Stimulated activated naive B cell treated with anti-CD40 and anti-IgM and Interleukin-4, amounts not matched to agents 10 μg/mL and 1 μg/mL and 100 μg/mL, for 72 hours (primary cell): ENCODE measurements at regions not wholly inside any gene's neighbourhood (a gene's known extent, or its start where the extent isn't known, plus 50 kb on each side); places are given as distances from the start of the nearest gene placed in this dataset.

Source experiments
- ATAC-seq, 2 donors: fragments of 150-1000 bp; cut with Tn5 transposase; replicated peaks; 2 replicates each; pipeline ENCODE4 v1.10.0; 2021; ENCODE audit warnings: moderate library complexity in 1 of 2
- DNase-seq: peaks from one replicate; pipeline ENCODE4 v3.0.0; 2021
- H3K27ac Mint-ChIP-seq: one replicate; pipeline ENCODE4 v1.8.0; 2022; ENCODE audit warnings: mild to moderate bottlenecking, mixed read lengths
- H3K27me3 Mint-ChIP-seq, 2 donors: one replicate each; pipeline ENCODE4 v1.8.0; 2022; ENCODE audit warnings: mixed read lengths in 2 of 2
- H3K36me3 Mint-ChIP-seq, 2 donors: one replicate each; pipeline ENCODE4 v1.8.0; 2022; ENCODE audit warnings: mixed read lengths in 2 of 2, mild to moderate bottlenecking in 1 of 2
- H3K4me1 Mint-ChIP-seq, 2 donors: one replicate each; pipeline ENCODE4 v1.8.0; 2022; ENCODE audit warnings: mixed read lengths in 2 of 2, mild to moderate bottlenecking in 1 of 2
- H3K4me3 Mint-ChIP-seq, 2 donors: one replicate each; pipeline ENCODE4 v1.8.0; 2022; ENCODE audit warnings: mild to moderate bottlenecking in 2 of 2, mixed read lengths in 2 of 2, moderate library complexity in 1 of 2
- H3K9me3 Mint-ChIP-seq, 2 donors: one replicate each; pipeline ENCODE4 v1.8.0; 2022; ENCODE audit warnings: mixed read lengths in 2 of 2, mild to moderate bottlenecking in 1 of 2

DNA sequence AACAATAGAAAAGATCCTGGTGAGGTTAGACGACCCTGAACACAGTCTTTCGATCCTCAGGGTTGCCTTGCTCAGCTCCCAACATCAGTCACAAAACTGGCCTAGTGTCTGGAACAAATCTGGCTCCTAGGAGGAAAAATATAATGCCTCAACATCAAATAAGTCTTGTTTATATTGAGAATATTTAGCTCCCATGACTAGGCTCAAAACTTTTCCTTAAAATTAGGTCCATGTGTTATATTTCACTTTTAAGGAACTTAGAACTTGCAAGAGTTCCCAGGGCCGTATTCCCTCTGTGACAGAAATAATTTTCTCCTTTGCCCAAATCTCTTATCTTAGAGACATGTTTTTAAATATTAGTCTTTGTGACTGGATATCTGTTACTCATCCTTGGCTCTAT lies 819.7 kb upstream of the ZEB2 start:
- Mint-ChIP-seq H3K36me3 (no peaks in the 10 kb centered on the region), H3K4me1 (peaks cover 0 to 4% of the 10 kb centered on the region in 2 donors), H3K4me3 (no peak overlapping the region), H3K27me3 (no peaks in the 10 kb centered on the region), H3K27ac (no peak overlapping the region), H3K9me3 (peaks cover 6 to 18% of the 10 kb centered on the region in 2 donors)
- DNase-seq (no peak), ATAC-seq (no peak)

DNA sequence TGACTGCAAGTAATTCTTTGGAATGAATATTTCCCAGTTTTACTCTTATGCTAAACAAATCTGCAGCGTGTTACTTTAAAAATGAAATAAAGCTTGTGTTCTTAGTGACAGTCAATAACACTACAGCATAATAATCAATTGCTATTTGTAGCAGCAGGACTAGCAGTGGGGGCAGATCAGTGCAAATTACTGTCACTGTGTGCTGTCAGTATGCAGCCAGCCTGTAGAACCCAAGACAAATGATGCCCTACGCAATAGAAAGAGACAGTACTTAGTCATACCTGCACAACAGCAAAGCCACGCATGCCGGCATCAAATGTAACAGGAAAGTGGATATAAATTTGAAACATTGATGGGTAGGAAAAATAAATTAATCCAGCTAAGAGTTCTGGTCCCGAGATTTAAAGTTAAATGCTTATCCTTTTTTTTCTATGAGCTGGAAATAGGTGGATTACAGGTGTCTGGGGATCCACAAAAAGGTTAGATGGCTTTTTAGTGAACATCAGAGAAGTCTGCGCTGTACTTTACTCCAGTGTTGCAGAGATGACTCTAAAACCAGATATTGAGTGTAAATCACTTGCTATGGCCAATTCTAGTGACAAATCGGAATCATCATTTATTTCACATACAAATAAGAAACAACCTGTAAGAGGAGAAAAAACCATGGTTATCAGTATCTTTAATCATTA lies 812.4 kb upstream of the ZEB2 start:
- H3K4me1 Mint-ChIP-seq, result no peaks in the 10 kb centered on the region
- no peaks in the 10 kb centered on the region for H3K9me3 Mint-ChIP-seq
- no peak for ATAC-seq
- H3K36me3 Mint-ChIP-seq, result no peaks in the 10 kb centered on the region
- H3K4me3 Mint-ChIP-seq, result no peak overlapping the region
- H3K27ac Mint-ChIP-seq, result no peak overlapping the region
- H3K27me3 Mint-ChIP-seq, result no peaks in the 10 kb centered on the region
- no peak for DNase-seq

- DNase-seq (no peak), ATAC-seq (no peak)
- H3K27ac Mint-ChIP-seq, result no peak overlapping the region
- no peaks in the 10 kb centered on the region for H3K9me3 Mint-ChIP-seq
- no peak overlapping the region for H3K4me3 Mint-ChIP-seq
- no peaks in the 10 kb centered on the region for H3K4me1 Mint-ChIP-seq
- H3K27me3 Mint-ChIP-seq, result no peaks in the 10 kb centered on the region
- H3K36me3 Mint-ChIP-seq, result no peaks in the 10 kb centered on the region
Observed at GRCh38 chr2:145329971-145330370, 810.1 kb upstream of the ZEB2 start.

DNA sequence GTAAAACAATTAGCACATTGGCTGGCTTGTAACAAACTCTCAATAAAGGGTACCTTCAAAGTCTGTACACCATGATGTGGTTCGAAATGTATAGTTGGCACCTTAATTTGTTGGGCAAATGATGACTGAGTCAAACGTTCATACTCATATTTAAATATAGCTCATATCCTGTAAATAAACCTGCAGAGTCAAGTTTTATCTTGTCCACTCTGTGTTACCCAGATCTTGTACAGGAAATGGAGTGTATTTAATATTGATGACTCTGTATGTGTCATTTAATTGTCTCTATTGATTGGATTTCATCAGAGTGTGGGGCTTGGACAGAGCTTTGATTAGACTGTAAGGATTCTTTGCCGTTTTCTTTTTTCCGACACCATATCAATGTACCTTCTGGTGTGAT lies 805.6 kb upstream of the ZEB2 start:
- Mint-ChIP-seq H3K36me3 (no peaks in the 10 kb centered on the region), H3K9me3 (no peaks in the 10 kb centered on the region), H3K27me3 (no peaks in the 10 kb centered on the region), H3K4me3 (no peak overlapping the region), H3K4me1 (peaks cover 0 to 2% of the 10 kb centered on the region in 2 donors), H3K27ac (no peak overlapping the region)
- ATAC-seq (no peak), DNase-seq (no peak)

DNA sequence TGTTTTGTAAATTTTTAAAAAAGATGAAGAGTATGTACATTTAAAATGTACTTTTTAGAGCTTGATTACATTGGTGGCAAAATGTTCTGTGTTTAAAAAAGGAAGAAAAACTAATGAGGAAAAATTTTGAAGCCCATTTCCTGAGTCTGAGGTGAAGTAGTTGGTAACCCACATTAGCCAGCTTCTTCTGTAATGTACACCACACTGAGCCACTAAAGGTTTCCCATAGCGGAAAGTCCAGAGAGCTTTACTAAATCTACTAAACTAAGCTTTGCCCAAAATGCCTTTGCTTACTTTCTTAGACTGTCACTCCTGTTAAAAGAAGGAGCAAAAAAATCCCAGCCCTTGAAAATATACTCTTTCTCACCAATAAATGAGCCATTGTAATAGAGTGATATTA lies 804.8 kb upstream of the ZEB2 start:
- Mint-ChIP-seq H3K4me3 (no peak overlapping the region), H3K27me3 (no peaks in the 10 kb centered on the region), H3K36me3 (no peaks in the 10 kb centered on the region), H3K27ac (no peak overlapping the region), H3K4me1 (peaks cover 0 to 2% of the 10 kb centered on the region in 2 donors), H3K9me3 (no peaks in the 10 kb centered on the region)
- DNase-seq (no peak), ATAC-seq (no peak)

DNA sequence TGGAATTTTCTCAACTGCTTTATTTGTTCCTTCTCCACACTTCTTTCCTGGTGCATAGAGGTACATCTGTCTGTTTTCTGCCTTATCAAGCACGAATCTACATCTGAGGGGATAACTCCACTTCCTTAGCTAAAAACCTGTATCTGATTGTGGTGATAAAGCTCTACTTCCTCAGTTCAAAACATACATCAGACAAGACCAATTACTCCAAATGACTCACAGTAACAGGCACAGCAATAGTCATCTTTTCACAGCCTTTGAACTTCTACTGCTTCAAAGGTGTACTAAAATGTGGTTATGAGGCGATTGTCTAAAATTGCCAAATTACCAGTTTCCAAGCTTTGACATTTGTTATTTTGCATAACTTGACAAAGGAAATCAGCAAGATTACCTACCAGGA lies 803.6 kb upstream of the ZEB2 start:
- peak; percentile 39 to 41 for ATAC-seq

GRCh38 chr2:145321344-145321743 lies 801.4 kb upstream of the ZEB2 start:
- H3K4me1 Mint-ChIP-seq, result peaks cover 0 to 3% of the 10 kb centered on the region in 2 donors
- peaks cover 0 to 5% of the 10 kb centered on the region in 2 donors for H3K9me3 Mint-ChIP-seq
- H3K4me3 Mint-ChIP-seq, result no peak overlapping the region
- no peaks in the 10 kb centered on the region for H3K27me3 Mint-ChIP-seq
- ATAC-seq, result no peak
- no peaks in the 10 kb centered on the region for H3K36me3 Mint-ChIP-seq
- no peak overlapping the region for H3K27ac Mint-ChIP-seq
- no peak for DNase-seq

More for the DNA sequence above, 803.6 kb upstream of the ZEB2 start:
- no peaks in the 10 kb centered on the region for H3K27me3 Mint-ChIP-seq
- no peaks in the 10 kb centered on the region for H3K9me3 Mint-ChIP-seq
- peak overlapping the region; percentile 33 for H3K27ac Mint-ChIP-seq
- no peaks in the 10 kb centered on the region for H3K36me3 Mint-ChIP-seq
- no peak for DNase-seq
- no peak overlapping the region for H3K4me3 Mint-ChIP-seq
- H3K4me1 Mint-ChIP-seq, result peaks cover 0 to 2% of the 10 kb centered on the region in 2 donors

DNA sequence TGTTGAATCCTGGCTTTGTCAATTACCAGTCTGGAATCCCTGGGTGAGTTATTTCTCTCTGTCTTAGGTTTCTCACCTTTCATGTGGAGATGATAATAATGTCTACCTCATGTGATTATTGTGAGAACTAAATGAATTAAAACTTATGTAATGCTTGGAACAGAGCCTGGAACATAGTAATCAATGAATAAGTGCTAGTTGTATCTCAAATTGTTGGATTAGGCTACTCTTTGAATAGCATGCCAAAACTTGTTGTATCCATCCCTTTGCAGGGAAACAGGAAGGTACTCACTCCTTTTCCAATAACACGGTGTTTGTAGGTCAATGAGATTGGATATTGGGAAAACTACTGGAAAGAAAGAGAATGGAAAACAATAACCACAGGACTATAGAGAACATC lies 796.6 kb upstream of the ZEB2 start:
- peaks cover 3 to 6% of the 10 kb centered on the region in 2 donors for H3K36me3 Mint-ChIP-seq
- DNase-seq, result no peak
- H3K27me3 Mint-ChIP-seq, result no peaks in the 10 kb centered on the region
- H3K4me1 Mint-ChIP-seq, result peaks cover 0 to 4% of the 10 kb centered on the region in 2 donors
- peaks cover 7 to 12% of the 10 kb centered on the region in 2 donors for H3K9me3 Mint-ChIP-seq
- ATAC-seq, result no peak
- no peak overlapping the region for H3K27ac Mint-ChIP-seq
- no peak overlapping the region for H3K4me3 Mint-ChIP-seq

DNA sequence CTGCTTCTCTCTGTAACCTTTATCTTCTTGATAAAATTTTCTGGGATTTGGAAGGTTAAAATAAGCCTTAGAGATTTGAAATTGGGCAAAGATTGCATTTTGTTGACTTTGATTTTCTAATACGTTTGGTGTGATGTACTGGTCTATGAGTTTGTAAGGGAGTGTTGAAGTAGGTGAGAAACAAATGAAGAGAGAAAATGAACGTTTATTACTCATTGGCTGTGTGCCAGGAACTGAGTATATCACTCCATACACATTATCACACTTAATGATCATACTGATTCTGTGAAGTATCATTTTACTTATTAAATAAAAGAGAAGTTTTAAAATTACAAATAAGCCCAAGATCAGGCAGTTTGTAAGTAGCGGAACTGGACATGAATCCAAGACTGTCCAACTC lies 795.1 kb upstream of the ZEB2 start:
- no peak overlapping the region for H3K27ac Mint-ChIP-seq
- H3K4me1 Mint-ChIP-seq, result peaks cover 0 to 3% of the 10 kb centered on the region in 2 donors
- DNase-seq, result no peak
- no peak for ATAC-seq
- H3K36me3 Mint-ChIP-seq, result peaks cover 3 to 10% of the 10 kb centered on the region in 2 donors
- no peaks in the 10 kb centered on the region for H3K27me3 Mint-ChIP-seq
- H3K4me3 Mint-ChIP-seq, result no peak overlapping the region
- peaks cover 13 to 18% of the 10 kb centered on the region in 2 donors for H3K9me3 Mint-ChIP-seq

DNA sequence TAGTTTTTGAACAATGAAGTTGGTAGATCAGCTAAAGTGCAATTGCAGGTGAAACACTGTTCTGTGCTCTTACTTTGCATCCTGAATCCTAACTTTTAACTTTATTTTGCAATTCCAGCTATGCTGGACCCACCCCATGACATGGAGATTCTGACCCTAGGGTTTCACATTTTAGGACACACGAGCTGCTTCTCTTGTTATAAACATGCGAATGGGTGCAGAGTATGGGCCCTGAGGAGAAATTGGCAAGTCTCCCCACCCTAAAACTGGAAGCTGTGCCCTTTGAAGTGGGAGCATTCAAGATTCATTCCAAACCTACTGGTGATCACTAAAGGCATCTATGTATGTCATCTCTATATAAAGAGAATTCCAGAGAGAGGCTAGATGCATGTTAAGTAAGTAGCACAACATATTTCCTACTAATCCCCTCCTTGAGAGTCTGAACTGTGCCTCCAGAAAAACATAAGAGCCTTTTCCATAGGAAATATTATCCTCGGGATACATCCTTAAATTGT lies 794.3 kb upstream of the ZEB2 start:
- H3K4me1 Mint-ChIP-seq, result peaks cover 0 to 3% of the 10 kb centered on the region in 2 donors
- peaks cover 15 to 22% of the 10 kb centered on the region in 2 donors for H3K9me3 Mint-ChIP-seq
- no peaks in the 10 kb centered on the region for H3K27me3 Mint-ChIP-seq
- ATAC-seq (no peak), DNase-seq (no peak)
- H3K36me3 Mint-ChIP-seq, result peaks cover 4 to 13% of the 10 kb centered on the region in 2 donors
- H3K4me3 Mint-ChIP-seq, result no peak overlapping the region
- no peak overlapping the region for H3K27ac Mint-ChIP-seq

GRCh38 chr2:145305889-145306288 lies 786.0 kb upstream of the ZEB2 start:
- H3K36me3 Mint-ChIP-seq, result peaks cover 1 to 3% of the 10 kb centered on the region in 2 donors
- peaks cover 4 to 5% of the 10 kb centered on the region in 2 donors for H3K9me3 Mint-ChIP-seq
- H3K27me3 Mint-ChIP-seq, result no peaks in the 10 kb centered on the region
- no peak for DNase-seq
- no peak overlapping the region for H3K27ac Mint-ChIP-seq
- H3K4me1 Mint-ChIP-seq, result no peaks in the 10 kb centered on the region
- no peak for ATAC-seq
- H3K4me3 Mint-ChIP-seq, result no peak overlapping the region

GRCh38 chr2:145304501-145304900 lies 784.6 kb upstream of the ZEB2 start:
- peaks cover 3 to 4% of the 10 kb centered on the region in 2 donors for H3K9me3 Mint-ChIP-seq
- ATAC-seq, result no peak
- no peak overlapping the region for H3K27ac Mint-ChIP-seq

GRCh38 chr2:145303536-145303935 lies 783.6 kb upstream of the ZEB2 start:
- H3K9me3 Mint-ChIP-seq, result peaks cover 0 to 2% of the 10 kb centered on the region in 2 donors
- H3K4me1 Mint-ChIP-seq, result no peaks in the 10 kb centered on the region
- no peak for ATAC-seq
- no peaks in the 10 kb centered on the region for H3K27me3 Mint-ChIP-seq
- H3K4me3 Mint-ChIP-seq, result no peak overlapping the region
- H3K36me3 Mint-ChIP-seq, result no peaks in the 10 kb centered on the region
- no peak overlapping the region for H3K27ac Mint-ChIP-seq
- no peak for DNase-seq

More at GRCh38 chr2:145304501-145304900, 784.6 kb upstream of the ZEB2 start:
- Mint-ChIP-seq H3K27me3 (no peaks in the 10 kb centered on the region), H3K36me3 (peaks cover 1 to 3% of the 10 kb centered on the region in 2 donors), H3K4me3 (no peak overlapping the region), H3K4me1 (no peaks in the 10 kb centered on the region)
- DNase-seq, result no peak

DNA sequence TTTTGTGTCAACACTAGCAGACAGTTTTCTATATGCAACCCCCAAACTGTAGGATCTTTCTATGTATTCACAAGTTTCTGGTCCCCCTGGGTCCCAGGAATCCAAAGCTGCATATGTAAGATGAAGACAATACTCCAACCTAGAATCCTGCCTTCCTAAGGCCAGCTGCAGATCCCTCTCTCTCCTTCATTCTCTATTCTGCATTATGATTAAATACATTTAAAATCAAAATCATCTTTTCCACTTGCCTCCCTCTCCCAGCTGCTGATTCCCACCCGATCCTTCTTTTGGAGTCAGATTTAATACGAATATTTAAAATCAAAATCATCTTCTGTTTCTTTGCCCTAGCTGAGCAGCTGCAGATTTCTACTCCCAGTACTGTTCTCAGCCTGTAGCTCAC lies 783.0 kb upstream of the ZEB2 start:
- H3K27ac Mint-ChIP-seq, result no peak overlapping the region

GRCh38 chr2:145302451-145302850 lies 782.5 kb upstream of the ZEB2 start:
- Mint-ChIP-seq H3K4me1 (no peaks in the 10 kb centered on the region), H3K27me3 (no peaks in the 10 kb centered on the region), H3K4me3 (no peak overlapping the region), H3K9me3 (peaks cover 0 to 2% of the 10 kb centered on the region in 2 donors), H3K36me3 (no peaks in the 10 kb centered on the region), H3K27ac (no peak overlapping the region)
- ATAC-seq, result no peak
- DNase-seq, result no peak

More for the DNA sequence above, 783.0 kb upstream of the ZEB2 start:
- Mint-ChIP-seq H3K36me3 (no peaks in the 10 kb centered on the region), H3K27me3 (no peaks in the 10 kb centered on the region), H3K4me3 (no peak overlapping the region), H3K9me3 (peaks cover 0 to 2% of the 10 kb centered on the region in 2 donors), H3K4me1 (no peaks in the 10 kb centered on the region)
- DNase-seq (no peak), ATAC-seq (no peak)
